HepG2 (cell line): ENCODE measurements at regions not wholly inside any gene's neighbourhood (a gene's known extent, or its start where the extent isn't known, plus 50 kb on each side); places are given as distances from the start of the nearest gene placed in this dataset.

Experiments
- ATAC-seq: fragments of 200-7000 bp; cut with Tn5 transposase; 3 replicates; pipeline ENCODE4 v1.9.1; 2020; ENCODE audit warnings: mild to moderate bottlenecking, moderate library complexity
- BruUV-seq: library from RNA; stranded (reverse); fragments of 400-500 nt; replicated peaks from 2 replicates; lab custom pipeline; 2021; lab: Mats Ljungman, UMichigan
- CTCF ChIA-PET: fragments of 300-600 bp; formaldehyde crosslinking; extraction: SDS; loops from one replicate; lab custom pipeline; 2021; ENCODE audit warnings: low total read pairs, inconsistent platforms, low intra/inter-chr PET ratio; lab: Yijun Ruan, JAX
- POLR2A ChIA-PET: fragments of 350-600 bp; sonication (Branson Sonifier 250); formaldehyde crosslinking; loops from one replicate; lab custom pipeline; 2020; ENCODE audit warnings: antibody characterized with exemption, inconsistent platforms; lab: Yijun Ruan, JAX
- DNase-seq: peaks from one replicate; pipeline ENCODE4 v3.0.0-alpha.2; 2015; ENCODE audit warnings: low spot score
- FAIRE-seq: peaks from 3 replicates; lab custom pipeline; 2011; peaks lifted over from hg19 to GRCh38; lab: Jason Lieb, UNC
- H2AFZ ChIP-seq: one replicate; pipeline ENCODE4 v1.6.1; 2011; ENCODE audit warnings: low read length, inconsistent platforms
- H3K27ac ChIP-seq: fragments of 300-600 bp; 3 replicates; pipeline ENCODE4 v1.8.0; 2011; ENCODE audit warnings: mixed run types, mild to moderate bottlenecking, mixed read lengths, low read length, inconsistent platforms; ENCODE audit not compliant: insufficient read depth; ENCODE audit errors: extremely low read length
- H3K27me3 ChIP-seq, 2 experiments: fragments of 200-600 bp in 1 of 2; 2 replicates in 1 of 2; 3 replicates in 1 of 2; pipeline versions ENCODE4 v1.6.0 to v1.8.0; 2011; ENCODE audit warnings: low read length in 2 of 2, mild to moderate bottlenecking in 2 of 2, moderate library complexity in 2 of 2, inconsistent platforms in 1 of 2; ENCODE audit not compliant: insufficient read depth in 2 of 2, control insufficient read depth in 1 of 2
- H3K36me3 ChIP-seq, 2 experiments: fragments of 200-600 bp in 1 of 2; replicated peaks in 1 of 2; 2 replicates in 1 of 2; 3 replicates in 1 of 2; pipeline versions ENCODE4 v1.5.1 to v1.8.0; 2011; ENCODE audit warnings: low read length in 2 of 2, inconsistent platforms in 1 of 2; ENCODE audit not compliant: insufficient read depth in 2 of 2, control insufficient read depth in 1 of 2
- H3K4me1 ChIP-seq: 2 replicates; pipeline ENCODE4 v1.5.1; 2012; ENCODE audit warnings: low read length, inconsistent platforms; ENCODE audit not compliant: insufficient read depth
- H3K4me2 ChIP-seq: 2 replicates; pipeline ENCODE4 v1.6.0; 2011; ENCODE audit warnings: low read depth, low read length, inconsistent platforms
- H3K4me3 ChIP-seq, 3 experiments: fragments of 200-600 bp in 1 of 3; sonication (generic), shearing (Covaris generic) in 1 of 3; replicated peaks in 1 of 3; 2 replicates each; pipeline ENCODE4 v1.5.1; 2011 to 2016; ENCODE audit warnings: low read length in 3 of 3, inconsistent platforms in 2 of 3, low read depth in 2 of 3, mild to moderate bottlenecking in 2 of 3, control low read depth in 1 of 3, mixed read lengths in 1 of 3; ENCODE audit not compliant: insufficient read depth in 1 of 3
- H3K79me2 ChIP-seq: one replicate; pipeline ENCODE4 v1.6.1; 2011; ENCODE audit warnings: low read length, inconsistent platforms; ENCODE audit not compliant: insufficient read depth
- H3K9ac ChIP-seq: 2 replicates; pipeline ENCODE4 v1.6.0; 2011; ENCODE audit warnings: mild to moderate bottlenecking, low read depth, low read length, inconsistent platforms; ENCODE audit not compliant: insufficient read depth
- H3K9me3 ChIP-seq: 2 replicates; pipeline ENCODE4 v1.5.1; 2012; ENCODE audit warnings: mild to moderate bottlenecking, low read length
- H4K20me1 ChIP-seq: 2 replicates; pipeline ENCODE4 v1.6.0; 2011; ENCODE audit warnings: inconsistent platforms, mild to moderate bottlenecking, low read length, moderate library complexity; ENCODE audit not compliant: insufficient read depth
- CBFB ChIP-seq: sonication (generic); formaldehyde crosslinking; IDR thresholded peaks from 2 replicates; pipeline ENCODE4 v1.4.0; 2020; ENCODE audit warnings: missing genetic modification reagents
- CBX5 ChIP-seq: sonication (generic); formaldehyde crosslinking; IDR thresholded peaks from 2 replicates; pipeline ENCODE4 v1.4.0; 2020; ENCODE audit warnings: missing genetic modification reagents, borderline replicate concordance
- DPF2 ChIP-seq: sonication (generic); formaldehyde crosslinking; IDR thresholded peaks from 2 replicates; pipeline ENCODE4 v1.4.0; 2020; ENCODE audit warnings: mild to moderate bottlenecking, low read depth, missing genetic modification reagents, borderline replicate concordance
- GFI1 ChIP-seq: sonication (generic); formaldehyde crosslinking; IDR thresholded peaks from 2 replicates; pipeline ENCODE4 v1.5.0; 2020; ENCODE audit warnings: missing genetic modification reagents, mild to moderate bottlenecking, borderline replicate concordance
- KDM5B ChIP-seq: sonication (generic); formaldehyde crosslinking; IDR thresholded peaks from 2 replicates; pipeline ENCODE4 v1.4.0; 2020; ENCODE audit warnings: missing genetic modification reagents, mild to moderate bottlenecking, borderline replicate concordance
- NFIC ChIP-seq: IDR thresholded peaks from 2 replicates; pipeline ENCODE4 v1.6.1; 2012; ENCODE audit warnings: mild to moderate bottlenecking, low read length, inconsistent platforms
- RARG ChIP-seq: sonication (generic); formaldehyde crosslinking; IDR thresholded peaks from 2 replicates; pipeline ENCODE4 v1.4.0; 2020; ENCODE audit warnings: low read depth, mild to moderate bottlenecking, missing genetic modification reagents
- RBFOX2 ChIP-seq: fragments of 200-400 bp; formaldehyde crosslinking; IDR thresholded peaks from 2 replicates; pipeline ENCODE4 v1.6.1; 2017; ENCODE audit warnings: low read depth, mild to moderate bottlenecking, low read length
- SNAI1 ChIP-seq: sonication (generic); formaldehyde crosslinking; IDR thresholded peaks from 2 replicates; pipeline ENCODE4 v1.5.0; 2020; ENCODE audit warnings: mild to moderate bottlenecking, missing genetic modification reagents, borderline replicate concordance
- SNAPC2 ChIP-seq: sonication (generic); formaldehyde crosslinking; IDR thresholded peaks from 2 replicates; pipeline ENCODE4 v1.8.1; 2022; ENCODE audit warnings: mild to moderate bottlenecking, missing genetic modification reagents
- SP1 ChIP-seq, 2 experiments: fragments of 450-650 bp in 1 of 2; sonication (generic) in 1 of 2; formaldehyde crosslinking in 1 of 2; IDR thresholded peaks; 2 replicates each; pipeline versions ENCODE4 v1.4.0 to v1.6.1; 2016 to 2020; ENCODE audit warnings: missing genetic modification reagents in 1 of 2
- YEATS2 ChIP-seq: sonication (generic); formaldehyde crosslinking; IDR thresholded peaks from 2 replicates; pipeline ENCODE4 v1.4.0; 2020; ENCODE audit warnings: missing genetic modification reagents, borderline replicate concordance
- ZBTB7B ChIP-seq: sonication (generic); formaldehyde crosslinking; IDR thresholded peaks from 2 replicates; pipeline ENCODE4 v1.4.0; 2020; ENCODE audit warnings: missing genetic modification reagents
- ZNF101 ChIP-seq: sonication (generic); formaldehyde crosslinking; IDR thresholded peaks from 2 replicates; pipeline ENCODE4 v1.4.0; 2020; ENCODE audit warnings: mild to moderate bottlenecking, low read depth, missing genetic modification reagents, borderline replicate concordance
- ZNF264 ChIP-seq: sonication (generic); formaldehyde crosslinking; IDR thresholded peaks from 2 replicates; pipeline ENCODE4 v1.4.0; 2020; ENCODE audit warnings: missing genetic modification reagents
- ZNF577 ChIP-seq: sonication (generic); formaldehyde crosslinking; IDR thresholded peaks from 2 replicates; pipeline ENCODE4 v1.4.0; 2020; ENCODE audit warnings: mild to moderate bottlenecking, low read depth, missing genetic modification reagents, borderline replicate concordance
- ZNF607 ChIP-seq: sonication (generic); formaldehyde crosslinking; IDR thresholded peaks from 2 replicates; pipeline ENCODE4 v1.5.1; 2020; ENCODE audit warnings: missing genetic modification reagents, mild to moderate bottlenecking, borderline replicate concordance
- WGBS: methylation state at CpG from one replicate; pipeline ENCODE4 v1.1.6; 2017; ENCODE audit warnings: low lambda C conversion rate; 5-methylcytosine and 5-hydroxymethylcytosine counted together
- in situ Hi-C: cut with HindIII; loops from 2 replicates; pipeline ENCODE4 v1.10.0; 2017; ENCODE audit warnings: low pct_unique_long_range_greater_than_20kb; ENCODE audit not compliant: extremely low pct_ligation_motif_present
- intact Hi-C: fragments of 100-400 bp; cut with micrococcal nuclease; formaldehyde crosslinking; loops from one replicate; pipeline ENCODE4 v1.10.0; 2022; ENCODE audit not compliant: unreplicated experiment
- TF ChIP-seq, protein P1 (sequence below): IDR thresholded peaks from 2 replicates; pipeline ENCODE4 v1.6.1; 2016; ENCODE audit warnings: low read depth
- TF ChIP-seq, protein P2 (sequence below): sonication (generic); formaldehyde crosslinking; IDR thresholded peaks from 2 replicates; pipeline ENCODE4 v1.8.0; 2022; ENCODE audit warnings: low read depth, missing genetic modification reagents
- TF ChIP-seq, protein P3 (sequence below): sonication (generic); formaldehyde crosslinking; IDR thresholded peaks from 2 replicates; pipeline ENCODE4 v1.8.1; 2023; ENCODE audit warnings: mild to moderate bottlenecking, missing genetic modification reagents

DNA sequence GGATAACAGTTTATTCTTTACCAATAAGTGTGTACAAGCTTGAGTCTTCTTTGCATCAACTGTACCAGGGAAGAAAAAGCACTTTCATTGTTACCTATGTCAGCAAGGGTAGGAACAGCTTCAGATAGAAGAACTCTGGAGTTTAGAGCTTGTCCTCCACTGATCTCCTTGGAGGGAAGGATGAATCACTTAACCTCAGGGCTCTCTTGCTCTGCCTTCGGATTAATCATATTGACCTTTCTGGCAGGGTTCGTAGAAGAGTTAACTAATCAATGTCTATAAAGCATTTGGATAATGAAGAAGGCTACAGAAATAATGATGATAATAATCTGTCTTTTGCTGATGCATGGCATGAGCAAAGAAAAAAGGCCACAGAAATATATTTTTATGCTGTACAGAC is 339.5 kb upstream of the TPK1 start:
- ChIA-PET CTCF (no interaction called here), POLR2A (no interaction called here)
- H3K27ac ChIP-seq, result no peak overlapping the region
- DNase-seq (no peak), ATAC-seq (no peak), FAIRE-seq (no peak)
- in situ Hi-C loops, result no loop called here
- no peaks in the 10 kb centered on the region for H3K79me2 ChIP-seq
- no peak overlapping the region for H3K9ac ChIP-seq
- no peak overlapping the region for H3K4me3 ChIP-seq
- no peak overlapping the region for H3K4me2 ChIP-seq
- peaks cover 97% of the 10 kb centered on the region for H3K9me3 ChIP-seq
- no peaks in the 10 kb centered on the region for H3K4me1 ChIP-seq
- intact Hi-C loops, result no loop called here
- WGBS, result 10% methylated on average over 2 of the region's 2 CpGs
- H4K20me1 ChIP-seq, result no peaks in the 10 kb centered on the region
- no TSS peak for BruUV-seq
- TF ChIP-seq RARG (CRISPR knock-in tag), result no peak
- TF ChIP-seq ZNF101 (CRISPR knock-in tag), result no peak
- no peak for TF ChIP-seq ZNF577 (CRISPR knock-in tag)
- TF ChIP-seq, protein P1, sequence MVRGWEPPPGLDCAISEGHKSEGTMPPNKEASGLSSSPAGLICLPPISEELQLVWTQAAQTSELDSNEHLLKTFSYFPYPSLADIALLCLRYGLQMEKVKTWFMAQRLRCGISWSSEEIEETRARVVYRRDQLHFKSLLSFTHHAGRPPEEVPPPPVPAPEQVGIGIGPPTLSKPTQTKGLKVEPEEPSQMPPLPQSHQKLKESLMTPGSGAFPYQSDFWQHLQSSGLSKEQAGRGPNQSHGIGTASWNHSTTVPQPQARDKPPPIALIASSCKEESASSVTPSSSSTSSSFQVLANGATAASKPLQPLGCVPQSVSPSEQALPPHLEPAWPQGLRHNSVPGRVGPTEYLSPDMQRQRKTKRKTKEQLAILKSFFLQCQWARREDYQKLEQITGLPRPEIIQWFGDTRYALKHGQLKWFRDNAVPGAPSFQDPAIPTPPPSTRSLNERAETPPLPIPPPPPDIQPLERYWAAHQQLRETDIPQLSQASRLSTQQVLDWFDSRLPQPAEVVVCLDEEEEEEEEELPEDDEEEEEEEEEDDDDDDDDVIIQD (CRISPR knock-in tag), result no peak
- no peak for TF ChIP-seq ZNF264 (CRISPR knock-in tag)
- TF ChIP-seq DPF2 (CRISPR knock-in tag), result no peak
- TF ChIP-seq RBFOX2, result no peak
- no peak for TF ChIP-seq CBFB (CRISPR knock-in tag)
- TF ChIP-seq, protein P2, sequence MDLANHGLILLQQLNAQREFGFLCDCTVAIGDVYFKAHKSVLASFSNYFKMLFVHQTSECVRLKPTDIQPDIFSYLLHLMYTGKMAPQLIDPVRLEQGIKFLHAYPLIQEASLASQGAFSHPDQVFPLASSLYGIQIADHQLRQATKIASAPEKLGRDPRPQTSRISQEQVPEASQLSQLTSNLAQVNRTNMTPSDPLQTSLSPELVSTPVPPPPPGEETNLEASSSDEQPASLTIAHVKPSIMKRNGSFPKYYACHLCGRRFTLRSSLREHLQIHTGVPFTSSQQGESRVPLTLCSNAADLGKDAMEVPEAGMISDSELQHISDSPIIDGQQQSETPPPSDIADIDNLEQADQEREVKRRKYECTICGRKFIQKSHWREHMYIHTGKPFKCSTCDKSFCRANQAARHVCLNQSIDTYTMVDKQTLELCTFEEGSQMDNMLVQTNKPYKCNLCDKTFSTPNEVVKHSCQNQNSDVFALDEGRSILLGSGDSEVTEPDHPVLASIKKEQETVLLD, result no peak
- TF ChIP-seq SNAPC2, result no peak
- no peak for TF ChIP-seq YEATS2
- no peak for TF ChIP-seq SNAI1 (CRISPR knock-in tag)
- TF ChIP-seq SP1 (IDR thresholded peaks at IDR 0.05), result no peak
- TF ChIP-seq SP1 (CRISPR knock-in tag; IDR thresholded peaks at IDR 0.05), result no peak
- no peak for TF ChIP-seq ZNF607 (CRISPR knock-in tag)
- no peak for TF ChIP-seq CBX5 (CRISPR knock-in tag)
- TF ChIP-seq KDM5B (CRISPR knock-in tag), result no peak
- TF ChIP-seq NFIC, result no peak
- TF ChIP-seq ZBTB7B (CRISPR knock-in tag), result no peak
- TF ChIP-seq, protein P3, sequence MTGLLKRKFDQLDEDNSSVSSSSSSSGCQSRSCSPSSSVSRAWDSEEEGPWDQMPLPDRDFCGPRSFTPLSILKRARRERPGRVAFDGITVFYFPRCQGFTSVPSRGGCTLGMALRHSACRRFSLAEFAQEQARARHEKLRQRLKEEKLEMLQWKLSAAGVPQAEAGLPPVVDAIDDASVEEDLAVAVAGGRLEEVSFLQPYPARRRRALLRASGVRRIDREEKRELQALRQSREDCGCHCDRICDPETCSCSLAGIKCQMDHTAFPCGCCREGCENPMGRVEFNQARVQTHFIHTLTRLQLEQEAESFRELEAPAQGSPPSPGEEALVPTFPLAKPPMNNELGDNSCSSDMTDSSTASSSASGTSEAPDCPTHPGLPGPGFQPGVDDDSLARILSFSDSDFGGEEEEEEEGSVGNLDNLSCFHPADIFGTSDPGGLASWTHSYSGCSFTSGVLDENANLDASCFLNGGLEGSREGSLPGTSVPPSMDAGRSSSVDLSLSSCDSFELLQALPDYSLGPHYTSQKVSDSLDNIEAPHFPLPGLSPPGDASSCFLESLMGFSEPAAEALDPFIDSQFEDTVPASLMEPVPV (CRISPR knock-in tag), result no peak
- no peak for TF ChIP-seq GFI1
- H3K27me3 ChIP-seq, result no peaks in the 10 kb centered on the region
- no peaks in the 10 kb centered on the region for H3K36me3 ChIP-seq
- no peak overlapping the region for H2AFZ ChIP-seq
